Inferior parietal cortex (tissue), 1 donor: ENCODE measurements at regions not wholly inside any gene's neighbourhood (a gene's known extent, or its start where the extent isn't known, plus 50 kb on each side); places are given as distances from the start of the nearest gene placed in this dataset.
"Not testable (repeated sequence)": the region's sequence is repeated elsewhere in the genome, so short reads cannot be mapped to it uniquely, and the experiment has no call there.

ENCODE experiments used
- DNase-seq: peaks from one replicate; pipeline ENCODE4 v3.0.0-alpha.2; 2016; ENCODE audit errors: extremely low spot score

DNA sequence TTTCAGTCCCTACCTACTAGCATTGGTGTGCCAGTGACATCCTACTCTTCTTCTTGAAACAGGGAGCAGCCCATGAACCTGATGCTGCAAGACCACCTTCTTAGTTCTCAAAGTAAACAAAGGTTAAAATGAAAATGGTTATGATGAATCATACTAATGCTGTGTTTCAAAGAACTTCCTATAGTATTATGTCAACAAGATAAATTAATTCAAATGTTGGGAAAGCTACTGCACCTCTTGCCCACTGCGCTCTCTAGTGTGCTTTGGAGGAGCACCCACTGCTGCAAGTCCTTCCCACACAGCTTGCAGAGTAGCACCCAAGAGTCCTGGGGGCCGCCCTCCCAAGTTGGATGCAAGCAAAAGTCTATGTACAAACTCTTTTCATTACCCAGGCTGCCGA, 81.1 kb downstream of the CD200R1L start:
- DNase-seq, result no peak

- no peak for DNase-seq
Measured at GRCh38 chr3:112763258-112763657, 83.4 kb downstream of the CD200R1L start.

DNA sequence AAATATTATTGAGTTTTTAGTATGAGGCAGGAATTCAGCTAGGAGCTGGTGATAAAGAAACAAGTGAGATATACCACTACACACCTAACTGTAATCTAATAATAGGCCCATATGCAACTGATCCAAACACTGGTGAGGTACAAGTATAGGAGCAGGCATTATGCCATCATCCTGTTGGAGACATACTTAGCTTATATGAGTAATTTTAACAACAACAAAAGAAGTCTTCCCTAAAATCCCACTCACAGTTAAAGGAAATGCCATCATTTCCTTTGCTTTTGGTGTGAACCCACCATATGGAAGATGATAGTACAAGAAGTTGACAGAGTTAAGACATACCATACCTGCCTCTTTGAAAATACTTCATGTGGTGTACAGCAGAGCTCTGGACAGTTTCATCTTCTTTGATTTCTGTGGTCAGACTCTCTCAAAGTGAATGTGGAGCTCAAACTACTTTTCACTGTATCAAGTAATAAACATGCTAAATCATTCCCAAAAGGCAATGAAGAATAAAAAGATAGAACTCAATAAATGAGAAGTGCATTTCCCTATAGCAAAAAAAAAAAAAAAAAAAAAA, 85.5 kb downstream of the CD200R1L start:
- no peak for DNase-seq

DNA sequence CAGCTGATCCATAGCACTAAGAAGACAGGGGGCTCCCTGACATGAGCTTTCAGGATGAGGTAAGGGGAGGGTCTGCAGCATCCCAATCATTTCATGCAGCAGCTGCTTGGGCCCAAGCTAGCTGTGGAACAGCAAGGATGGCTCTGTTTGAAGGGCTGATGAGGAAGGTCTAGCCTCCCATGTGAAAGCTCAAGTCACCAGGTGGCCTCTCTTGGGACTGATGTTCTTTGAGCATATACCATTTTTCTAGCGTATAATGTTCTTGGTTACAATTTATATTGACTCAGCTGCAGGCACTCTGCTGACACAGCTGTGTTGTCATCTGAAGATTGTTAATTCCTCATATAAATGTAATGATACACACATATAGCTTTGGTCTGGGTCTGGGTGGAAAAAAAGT, 87.0 kb downstream of the CD200R1L start:
- no peak for DNase-seq

- no peak for DNase-seq
Measured at GRCh38 chr3:112759210-112759609, 87.5 kb downstream of the CD200R1L start.

DNA sequence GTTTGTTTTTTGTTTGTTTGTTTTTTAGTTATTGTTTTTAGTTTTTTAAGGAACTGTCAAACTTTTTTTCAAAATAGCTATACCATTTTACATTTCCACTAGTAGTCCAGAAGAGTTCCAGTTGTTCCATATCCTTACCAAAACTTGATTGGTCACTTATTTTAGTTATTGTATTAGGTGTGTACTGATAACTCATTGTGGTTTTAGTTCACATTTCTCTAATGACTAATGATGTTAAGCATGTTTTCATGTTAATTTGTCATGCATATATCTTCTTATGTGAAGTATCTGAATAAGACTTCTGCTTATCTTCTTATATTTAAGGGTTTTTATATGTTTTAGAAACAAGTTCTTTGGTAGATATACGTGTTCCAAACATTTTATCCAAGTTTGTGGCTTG, 89.5 kb downstream of the CD200R1L start:
- no peak for DNase-seq

- DNase-seq, result no peak
Measured at GRCh38 chr3:112755845-112756613, 90.6 kb downstream of the CD200R1L start.

GRCh38 chr3:112755046-112755445, 91.6 kb downstream of the CD200R1L start:
- not testable (repeated sequence) for DNase-seq

DNA sequence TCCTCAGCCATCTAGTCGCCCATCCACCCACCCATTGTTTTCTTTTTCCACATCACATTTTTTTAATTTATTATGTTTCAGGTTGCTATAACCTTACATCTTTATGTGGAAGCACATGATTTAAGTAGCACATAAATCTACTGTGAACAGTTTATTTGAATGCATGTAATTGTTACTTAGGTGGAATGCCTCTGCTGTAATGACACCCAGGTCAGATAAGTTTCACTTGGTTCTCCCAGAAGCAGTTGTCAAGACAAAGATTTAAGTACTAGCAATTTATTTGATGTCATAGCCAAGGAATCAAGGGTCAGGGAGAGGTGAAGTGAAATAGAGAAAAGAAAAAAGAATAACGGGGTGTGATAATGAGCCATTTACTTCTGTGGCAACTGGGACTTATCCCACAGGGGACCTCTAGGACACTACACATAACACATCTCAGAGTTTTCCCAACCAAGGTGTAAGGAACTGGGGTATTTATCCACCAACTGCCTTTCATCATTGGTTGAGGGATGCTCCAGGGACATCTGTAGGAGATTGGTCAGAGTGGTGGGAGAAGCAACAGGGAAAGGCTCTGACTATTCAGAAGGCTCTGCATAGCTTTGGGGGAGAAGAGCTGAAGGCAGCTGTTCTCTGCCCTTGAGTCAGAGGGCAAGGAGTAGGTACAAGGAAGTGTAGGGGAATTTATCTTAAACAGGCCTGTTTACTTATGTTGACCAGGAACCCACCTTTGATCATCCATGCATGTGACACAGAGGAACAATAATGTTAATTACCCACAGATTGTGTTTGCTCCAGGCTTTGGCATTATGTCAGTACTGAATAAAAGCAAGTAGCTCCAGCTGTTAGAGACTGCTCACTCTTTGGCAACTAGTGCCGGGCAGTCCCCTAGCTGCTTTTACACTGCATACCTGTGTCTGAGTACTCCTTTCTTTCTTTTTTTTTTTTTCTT, 94.8 kb downstream of the CD200R1L start:
- no peak for DNase-seq

- DNase-seq, result no peak
Measured at GRCh38 chr3:112751061-112751460, 95.6 kb downstream of the CD200R1L start.

DNA sequence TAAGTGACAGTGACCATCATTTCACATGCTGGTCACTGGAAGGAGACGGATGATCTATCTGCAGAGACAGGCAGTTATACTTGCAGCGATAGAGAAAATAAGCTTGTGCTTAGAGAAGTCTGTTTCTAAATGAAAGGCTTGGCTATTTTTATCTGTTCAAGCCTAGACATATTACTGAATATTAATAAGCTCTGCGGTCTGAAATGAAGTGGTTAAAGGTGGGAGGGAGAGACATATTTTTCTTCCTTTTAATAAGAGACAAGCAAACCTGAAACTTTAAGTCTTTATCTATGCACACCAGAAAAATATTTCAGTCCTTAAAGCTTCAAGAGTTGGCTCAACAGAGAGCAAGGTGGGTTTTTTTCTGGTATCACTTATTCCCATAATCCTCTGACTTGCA, 99.0 kb downstream of the CD200R1L start:
- no peak for DNase-seq

- DNase-seq, result no peak
Measured at GRCh38 chr3:112746675-112747280, 99.9 kb downstream of the CD200R1L start.

GRCh38 chr3:112745567-112746248, 101.0 kb downstream of the CD200R1L start:
- DNase-seq, result no peak

- no peak for DNase-seq
Measured at GRCh38 chr3:112744825-112745566, 101.7 kb downstream of the CD200R1L start.

DNA sequence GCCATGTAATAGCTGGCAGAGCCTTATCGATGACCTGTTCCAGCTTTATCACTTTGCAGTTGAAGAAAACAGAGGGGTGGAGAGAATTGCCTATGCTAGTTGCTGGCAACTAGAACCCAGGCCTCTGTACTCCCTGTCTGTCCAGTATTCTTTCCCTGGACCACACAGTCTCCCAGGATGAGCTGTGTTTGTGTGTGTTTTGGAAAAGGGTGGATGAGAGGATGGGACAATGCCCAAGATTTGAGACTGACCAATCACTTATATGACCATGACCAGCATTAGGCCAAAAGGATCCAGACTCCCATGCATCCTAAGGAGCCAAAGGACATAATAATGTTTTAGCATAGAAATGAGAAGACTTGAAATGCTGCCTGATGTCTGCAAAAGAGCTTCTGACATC, 102.6 kb downstream of the CD200R1L start:
- no peak for DNase-seq

GRCh38 chr3:112742934-112743333, 102.0 kb upstream of the CCDC80 start:
- DNase-seq, result no peak

DNA sequence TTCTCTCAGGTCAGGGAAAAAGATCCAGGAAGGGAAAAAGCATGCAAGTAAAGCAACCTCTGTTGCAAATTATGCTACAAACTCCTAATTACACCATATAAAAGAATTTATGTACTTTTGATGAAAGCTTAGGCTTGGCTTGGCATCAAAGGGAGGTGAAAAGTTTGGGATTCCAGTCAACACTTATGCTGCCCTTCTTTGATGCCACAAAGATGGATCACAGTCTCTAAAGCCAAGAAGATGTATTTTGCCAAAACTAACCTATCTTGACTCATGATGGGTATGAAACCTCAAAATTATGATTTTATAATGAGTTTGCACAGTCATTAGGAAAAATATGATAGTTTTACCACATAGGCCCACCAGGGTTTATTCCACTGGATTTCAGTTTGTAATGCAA, 101.0 kb upstream of the CCDC80 start:
- no peak for DNase-seq

GRCh38 chr3:112740835-112741234, 99.9 kb upstream of the CCDC80 start:
- DNase-seq, result no peak

- DNase-seq, result no peak
Measured at GRCh38 chr3:112739252-112739965, 98.5 kb upstream of the CCDC80 start.

DNA sequence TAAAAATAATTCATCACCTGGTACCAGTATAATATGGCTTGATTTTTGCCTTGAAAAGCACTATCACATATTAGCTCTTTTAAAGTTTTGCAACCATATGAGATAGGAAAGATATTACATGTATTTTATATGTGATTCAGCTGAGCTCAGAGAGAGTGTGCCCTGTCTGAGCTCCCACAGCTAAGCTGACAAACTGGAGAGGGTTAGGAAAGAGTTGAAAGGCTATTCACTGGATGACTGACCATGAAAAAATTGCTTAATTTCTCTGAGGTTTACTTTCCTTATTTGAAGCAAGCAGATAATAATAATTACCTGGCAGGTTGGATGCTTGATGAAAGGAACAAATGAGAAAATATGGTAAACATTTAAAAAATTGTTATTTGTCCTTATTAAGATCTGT, 97.4 kb upstream of the CCDC80 start:
- DNase-seq, result no peak
